GM12875 (cell line): ENCODE measurements at regions not wholly inside any gene's neighbourhood (a gene's known extent, or its start where the extent isn't known, plus 50 kb on each side); places are given as distances from the start of the nearest gene placed in this dataset.
A peak's percentile ranks its signal among the peaks of the same experiment; 100 is the strongest.

Experiments used
- H3K4me3 ChIP-seq: one replicate; pipeline ENCODE4 v1.5.1; 2011; ENCODE audit warnings: low read depth, low read length, control low read depth
- CTCF ChIP-seq: IDR thresholded peaks from 2 replicates; pipeline ENCODE4 v1.5.1; 2011; ENCODE audit warnings: low read depth, mild to moderate bottlenecking, control low read depth, inconsistent platforms, low read length, moderate library complexity, borderline replicate concordance; ENCODE audit not compliant: insufficient read depth

GRCh38 chr5:93800988-93801811 lies 59.8 kb upstream of the POU5F2 start:
- TF ChIP-seq CTCF: peak; percentile 25; the same call in 1 of the 2 replicates

GRCh38 chr5:93794954-93795353 lies 53.6 kb upstream of the POU5F2 start:
- no peak overlapping the region for H3K4me3 ChIP-seq
- no peak for TF ChIP-seq CTCF

More at GRCh38 chr5:93800988-93801811, 59.8 kb upstream of the POU5F2 start:
- no peak overlapping the region for H3K4me3 ChIP-seq

GRCh38 chr5:93793159-93793781 lies 51.9 kb upstream of the POU5F2 start:
- TF ChIP-seq CTCF: no peak

GRCh38 chr5:93791518-93791972 lies 50.1 kb upstream of the POU5F2 start:
- no peak overlapping the region for H3K4me3 ChIP-seq
- no peak for TF ChIP-seq CTCF

More at GRCh38 chr5:93793159-93793781, 51.9 kb upstream of the POU5F2 start:
- H3K4me3 ChIP-seq: no peak overlapping the region
